HG02973 (cell line): ENCODE measurements at regions not wholly inside any gene's neighbourhood (a gene's known extent, or its start where the extent isn't known, plus 50 kb on each side); places are given as distances from the start of the nearest gene placed in this dataset.
"Not testable (repeated sequence)": the region's sequence is repeated elsewhere in the genome, so short reads cannot be mapped to it uniquely, and the experiment has no call there.

Source experiments
- ATAC-seq: cut with Tn5 transposase; IDR thresholded peaks from one replicate; pipeline ENCODE4 v1.9.1; 2021; ENCODE audit warnings: moderate library complexity; ENCODE audit not compliant: unreplicated experiment

- ATAC-seq, result no peak
These were observed 109.9 kb downstream of the TMEM182 start for GRCh38 chr2:102871707-102872106.

GRCh38 chr2:102872388-102872787, 110.6 kb downstream of the TMEM182 start:
- no peak for ATAC-seq

- not testable (repeated sequence) for ATAC-seq
These were observed 117.7 kb downstream of the TMEM182 start for GRCh38 chr2:102879513-102879912.

GRCh38 chr2:102880731-102881130, 118.9 kb downstream of the TMEM182 start:
- ATAC-seq, result no peak

- no peak for ATAC-seq
These were observed 124.5 kb downstream of the TMEM182 start for GRCh38 chr2:102886216-102886893.

GRCh38 chr2:102888514-102888913, 126.7 kb downstream of the TMEM182 start:
- ATAC-seq, result no peak

GRCh38 chr2:102891296-102891695, 129.5 kb downstream of the TMEM182 start:
- no peak for ATAC-seq

- ATAC-seq, result no peak
These were observed 131.0 kb downstream of the TMEM182 start for GRCh38 chr2:102892698-102893310.

- no peak for ATAC-seq
These were observed 132.0 kb downstream of the TMEM182 start for GRCh38 chr2:102893870-102894269.

GRCh38 chr2:102895376-102895775, 133.5 kb downstream of the TMEM182 start:
- no peak for ATAC-seq

GRCh38 chr2:102909240-102909639, 147.4 kb downstream of the TMEM182 start:
- ATAC-seq, result not testable (repeated sequence)

GRCh38 chr2:102910724-102911123, 148.9 kb downstream of the TMEM182 start:
- no peak for ATAC-seq

- no peak for ATAC-seq
These were observed 153.3 kb downstream of the TMEM182 start for GRCh38 chr2:102915128-102915527.

GRCh38 chr2:102922321-102922720, 160.5 kb downstream of the TMEM182 start:
- ATAC-seq, result no peak

- ATAC-seq, result no peak
These were observed 163.2 kb downstream of the TMEM182 start for GRCh38 chr2:102925003-102925402.

- ATAC-seq, result no peak
These were observed 166.0 kb downstream of the TMEM182 start for GRCh38 chr2:102927854-102928267.

- no peak for ATAC-seq
These were observed 167.9 kb downstream of the TMEM182 start for GRCh38 chr2:102929721-102930120.

GRCh38 chr2:102932501-102932900, 170.7 kb downstream of the TMEM182 start:
- ATAC-seq, result no peak

- ATAC-seq, result no peak
These were observed 177.4 kb downstream of the TMEM182 start for GRCh38 chr2:102939207-102939606.

GRCh38 chr2:102940684-102941083, 178.9 kb downstream of the TMEM182 start:
- ATAC-seq, result no peak

GRCh38 chr2:102942107-102942506, 180.3 kb downstream of the TMEM182 start:
- no peak for ATAC-seq

- ATAC-seq, result no peak
These were observed 181.4 kb downstream of the TMEM182 start for GRCh38 chr2:102943251-102943650.
